A673 (cell line): ENCODE measurements at regions not wholly inside any gene's neighbourhood (a gene's known extent, or its start where the extent isn't known, plus 50 kb on each side); places are given as distances from the start of the nearest gene placed in this dataset.

ENCODE experiments used
- BruUV-seq: library from RNA; stranded (reverse); fragments of 400-500 nt; replicated peaks from 2 replicates; lab custom pipeline; 2021; lab: Mats Ljungman, UMichigan
- CTCF ChIA-PET: fragments of 300-600 bp; sonication (Branson Sonifier 250); formaldehyde crosslinking; loops from one replicate; lab custom pipeline; 2022; ENCODE audit warnings: antibody characterized with exemption; lab: Charles Lee
- POLR2A ChIA-PET: fragments of 300-600 bp; sonication (Branson Sonifier 250); formaldehyde crosslinking; loops from one replicate; lab custom pipeline; 2022; ENCODE audit warnings: antibody characterized with exemption; ENCODE audit not compliant: low non-redundant PET; lab: Charles Lee
- DNase-seq: peaks from one replicate; pipeline ENCODE4 v3.0.0-alpha.2; 2015; ENCODE audit warnings: low spot score
- H3K27ac ChIP-seq: fragments of 200-600 bp; sonication (generic); 2 replicates; pipeline ENCODE4 v1.5.1; 2016; ENCODE audit warnings: mixed run types, low read depth, mild to moderate bottlenecking, mixed read lengths, antibody characterized with exemption, low read length; ENCODE audit not compliant: poor library complexity, severe bottlenecking
- H3K27me3 ChIP-seq: fragments of 200-600 bp; sonication (generic); replicated peaks from 2 replicates; pipeline ENCODE4 v1.6.1; 2017; ENCODE audit warnings: mixed run types, low read depth, mild to moderate bottlenecking, mixed read lengths, antibody characterized with exemption, low read length; ENCODE audit not compliant: insufficient read depth, poor library complexity
- H3K36me3 ChIP-seq: fragments of 200-600 bp; sonication (generic); 2 replicates; pipeline ENCODE4 v1.6.1; 2016; ENCODE audit warnings: mixed run types, mild to moderate bottlenecking, mixed read lengths, antibody characterized with exemption, low read length; ENCODE audit not compliant: insufficient read depth, poor library complexity, severe bottlenecking
- H3K4me1 ChIP-seq: fragments of 200-600 bp; sonication (generic); 2 replicates; pipeline ENCODE4 v1.6.1; 2017; ENCODE audit warnings: mixed run types, mild to moderate bottlenecking, mixed read lengths, antibody characterized with exemption, low read length; ENCODE audit not compliant: insufficient read depth, poor library complexity, severe bottlenecking
- H3K4me3 ChIP-seq: fragments of 200-600 bp; sonication (generic); 2 replicates; pipeline ENCODE4 v1.5.1; 2016; ENCODE audit warnings: low read depth, mixed run types, mild to moderate bottlenecking, mixed read lengths, low read length; ENCODE audit not compliant: poor library complexity, severe bottlenecking
- H3K9me3 ChIP-seq: fragments of 200-600 bp; sonication (generic); 2 replicates; pipeline ENCODE4 v1.6.1; 2016; ENCODE audit warnings: mixed run types, low read depth, mild to moderate bottlenecking, mixed read lengths, antibody characterized with exemption, low read length; ENCODE audit not compliant: poor library complexity, severe bottlenecking
- EZH2 ChIP-seq: fragments of 200-600 bp; sonication (generic); IDR thresholded peaks from 2 replicates; pipeline ENCODE4 v1.6.1; 2017; ENCODE audit warnings: borderline replicate concordance, low read depth, mild to moderate bottlenecking, mixed read lengths, antibody characterized with exemption, low read length; ENCODE audit not compliant: poor library complexity, severe bottlenecking
- intact Hi-C: fragments of 100-400 bp; cut with micrococcal nuclease; formaldehyde crosslinking; loops from one replicate; pipeline ENCODE4 v1.10.0; 2022; ENCODE audit not compliant: unreplicated experiment
- TF ChIP-seq, protein P1 (sequence below): fragments of 300-800, 200-600 bp; sonication (generic); conservative IDR thresholded peaks from 2 replicates; pipeline ENCODE4 v1.5.1; 2017; ENCODE audit warnings: low read depth, mild to moderate bottlenecking, antibody characterized with exemption, low read length, moderate library complexity, mixed read lengths

DNA sequence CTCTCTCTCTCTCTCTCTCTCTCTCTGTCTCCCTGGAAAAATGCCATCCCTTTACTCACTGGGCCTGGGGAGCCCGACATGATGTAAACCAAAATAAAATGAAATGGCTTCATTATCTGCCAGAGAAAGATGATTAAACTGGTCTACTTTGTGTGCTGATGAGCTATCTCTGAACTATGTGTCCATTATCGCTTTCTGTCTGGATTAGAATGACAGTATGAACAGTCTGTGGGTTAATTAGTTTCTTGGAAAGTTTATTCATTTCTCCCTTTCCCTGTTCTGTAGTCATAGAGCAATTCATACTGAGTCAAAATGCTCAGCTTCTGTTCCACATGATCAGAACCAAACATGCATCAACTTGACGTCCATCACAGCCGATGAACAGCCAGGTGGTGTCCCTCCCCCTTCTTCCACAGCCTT is 72.4 kb upstream of the KCND3 start:
- Histone ChIP-seq H3K9me3 (no peaks in the 10 kb centered on the region), H3K27ac (no peak overlapping the region), H3K36me3 (no peaks in the 10 kb centered on the region), H3K27me3 (peaks cover 46% of the 10 kb centered on the region), H3K4me1 (no peaks in the 10 kb centered on the region), H3K4me3 (no peak overlapping the region)
- TF ChIP-seq EZH2, result no peak
- TF ChIP-seq, protein P1, sequence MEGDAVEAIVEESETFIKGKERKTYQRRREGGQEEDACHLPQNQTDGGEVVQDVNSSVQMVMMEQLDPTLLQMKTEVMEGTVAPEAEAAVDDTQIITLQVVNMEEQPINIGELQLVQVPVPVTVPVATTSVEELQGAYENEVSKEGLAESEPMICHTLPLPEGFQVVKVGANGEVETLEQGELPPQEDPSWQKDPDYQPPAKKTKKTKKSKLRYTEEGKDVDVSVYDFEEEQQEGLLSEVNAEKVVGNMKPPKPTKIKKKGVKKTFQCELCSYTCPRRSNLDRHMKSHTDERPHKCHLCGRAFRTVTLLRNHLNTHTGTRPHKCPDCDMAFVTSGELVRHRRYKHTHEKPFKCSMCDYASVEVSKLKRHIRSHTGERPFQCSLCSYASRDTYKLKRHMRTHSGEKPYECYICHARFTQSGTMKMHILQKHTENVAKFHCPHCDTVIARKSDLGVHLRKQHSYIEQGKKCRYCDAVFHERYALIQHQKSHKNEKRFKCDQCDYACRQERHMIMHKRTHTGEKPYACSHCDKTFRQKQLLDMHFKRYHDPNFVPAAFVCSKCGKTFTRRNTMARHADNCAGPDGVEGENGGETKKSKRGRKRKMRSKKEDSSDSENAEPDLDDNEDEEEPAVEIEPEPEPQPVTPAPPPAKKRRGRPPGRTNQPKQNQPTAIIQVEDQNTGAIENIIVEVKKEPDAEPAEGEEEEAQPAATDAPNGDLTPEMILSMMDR, result no peak
- CTCF ChIA-PET, result no interaction called here
- DNase-seq, result no peak
- BruUV-seq, result no TSS peak
- POLR2A ChIA-PET, result no interaction called here
- intact Hi-C loops, result no loop called here

DNA sequence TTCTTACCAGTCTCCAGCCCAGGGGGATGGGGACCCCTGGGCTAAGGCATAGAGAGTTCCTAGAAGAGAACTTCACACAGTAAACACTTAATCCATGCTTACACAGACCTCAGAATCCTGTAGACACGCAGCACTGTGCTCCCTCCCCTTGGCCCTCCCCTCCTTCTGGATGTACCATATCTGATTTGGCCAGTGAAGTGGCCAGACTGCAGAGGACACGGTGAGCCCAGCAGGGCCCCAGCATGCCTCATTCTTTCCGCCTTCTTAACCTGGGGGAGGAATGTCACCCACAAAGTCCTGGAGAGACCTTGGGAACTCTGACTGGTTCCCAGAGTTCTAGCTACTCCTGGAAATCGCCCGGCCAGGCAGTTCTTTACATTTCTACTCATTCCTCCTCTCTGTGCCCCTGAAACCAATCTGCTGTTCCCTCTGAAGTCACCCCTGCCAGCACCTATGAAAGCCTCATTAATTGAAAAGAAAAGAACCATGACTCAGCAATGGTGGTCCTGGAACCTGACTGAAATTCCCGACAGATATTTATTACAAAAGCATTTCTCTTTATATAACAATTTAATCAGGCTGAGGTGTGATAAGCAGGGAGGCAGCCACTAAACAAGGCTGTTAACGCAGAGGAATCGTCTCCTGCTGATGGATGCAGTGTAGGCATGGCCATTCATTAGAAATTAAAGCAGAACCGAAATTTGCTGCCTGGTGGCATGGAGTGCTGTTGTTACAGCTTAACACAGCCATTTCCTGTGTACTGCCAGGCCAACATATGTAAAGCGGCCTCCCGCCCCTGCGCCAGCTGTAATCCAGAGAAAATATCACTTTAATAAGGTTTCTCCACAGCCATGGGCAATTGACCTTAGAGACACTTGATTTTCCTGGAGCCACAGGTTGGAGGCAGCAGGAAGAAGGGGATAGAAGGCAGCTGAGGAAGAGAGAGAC is 74.6 kb upstream of the KCND3 start:
- no TSS peak for BruUV-seq
- no peak for DNase-seq
- H3K27me3 ChIP-seq, result peaks cover 40% of the 10 kb centered on the region
- H3K27ac ChIP-seq, result no peak overlapping the region
- H3K9me3 ChIP-seq, result no peaks in the 10 kb centered on the region
- ChIA-PET CTCF (no interaction called here), POLR2A (no interaction called here)
- intact Hi-C loops, result no loop called here
- H3K4me3 ChIP-seq, result no peak overlapping the region
- no peaks in the 10 kb centered on the region for H3K36me3 ChIP-seq
- no peaks in the 10 kb centered on the region for H3K4me1 ChIP-seq
- TF ChIP-seq, protein P1, result no peak
- no peak for TF ChIP-seq EZH2

DNA sequence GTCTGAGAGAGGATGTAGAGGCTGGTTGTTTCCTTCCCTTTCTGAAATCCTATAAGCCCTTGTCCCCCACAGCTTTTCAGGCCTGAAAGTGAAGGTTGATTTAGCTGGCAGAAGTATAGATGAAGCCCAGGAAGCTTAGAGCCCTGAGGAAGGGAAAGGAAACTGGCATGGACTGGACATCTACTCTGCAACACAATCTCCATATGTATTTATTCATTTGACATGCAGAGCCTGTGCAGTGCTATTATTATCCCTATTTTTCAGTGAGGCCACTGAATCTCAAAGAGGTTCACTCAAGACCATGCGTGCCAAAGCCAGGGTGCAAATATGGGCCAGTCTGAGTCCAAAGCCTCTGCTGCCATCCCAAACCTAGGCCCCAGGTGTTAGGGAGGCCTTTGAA is 78.5 kb upstream of the KCND3 start:
- ChIA-PET CTCF (no interaction called here), POLR2A (no interaction called here)
- H3K27me3 ChIP-seq, result peaks cover 26% of the 10 kb centered on the region
- H3K27ac ChIP-seq, result no peak overlapping the region
- no peaks in the 10 kb centered on the region for H3K36me3 ChIP-seq
- no TSS peak for BruUV-seq
- intact Hi-C loops, result no loop called here
- peaks cover 6% of the 10 kb centered on the region for H3K9me3 ChIP-seq
- TF ChIP-seq, protein P1, result no peak
- no peak for DNase-seq
- no peaks in the 10 kb centered on the region for H3K4me1 ChIP-seq
- H3K4me3 ChIP-seq, result no peak overlapping the region
